Smooth muscle cell (in vitro differentiated cells): ENCODE measurements at regions not wholly inside any gene's neighbourhood (a gene's known extent, or its start where the extent isn't known, plus 50 kb on each side); places are given as distances from the start of the nearest gene placed in this dataset.

ENCODE experiments used
- DNase-seq: peaks from one replicate; lab custom pipeline; 2025; ENCODE audit not compliant: unreplicated experiment; lab: John Stamatoyannopoulos, UW
- H2AFZ ChIP-seq: fragments of 200-600 bp; sonication (generic); 2 replicates; pipeline ENCODE4 v1.6.0; 2016; ENCODE audit warnings: antibody characterized with exemption, low read depth, mild to moderate bottlenecking
- H3F3A ChIP-seq: fragments of 200-600 bp; sonication (generic); 2 replicates; pipeline ENCODE4 v1.6.0; 2017; ENCODE audit warnings: antibody characterized with exemption, low read depth
- H3K27ac ChIP-seq: fragments of 200-600 bp; sonication (generic); 2 replicates; pipeline ENCODE4 v1.5.1; 2016; ENCODE audit warnings: low read depth, mild to moderate bottlenecking
- H3K27me3 ChIP-seq: fragments of 200-600 bp; sonication (generic); 2 replicates; pipeline ENCODE4 v1.6.1; 2016; ENCODE audit warnings: low read depth, mild to moderate bottlenecking
- H3K36me3 ChIP-seq: fragments of 200-600 bp; sonication (generic); 2 replicates; pipeline ENCODE4 v1.5.1; 2016; ENCODE audit warnings: low read depth
- H3K4me1 ChIP-seq: fragments of 200-600 bp; sonication (generic); 2 replicates; pipeline ENCODE4 v1.5.1; 2016; ENCODE audit warnings: low read depth
- H3K4me2 ChIP-seq: fragments of 200-600 bp; sonication (generic); 2 replicates; pipeline ENCODE4 v1.6.0; 2016; ENCODE audit warnings: mild to moderate bottlenecking
- H3K4me3 ChIP-seq: fragments of 200-600 bp; sonication (generic); 2 replicates; pipeline ENCODE4 v1.5.1; 2016; ENCODE audit warnings: mild to moderate bottlenecking
- H3K79me2 ChIP-seq: fragments of 200-600 bp; sonication (generic); 2 replicates; pipeline ENCODE4 v1.6.0; 2016; ENCODE audit warnings: low read depth, mild to moderate bottlenecking
- H3K9ac ChIP-seq: fragments of 200-600 bp; sonication (generic); 2 replicates; pipeline ENCODE4 v1.6.0; 2016; ENCODE audit warnings: low read depth
- H3K9me3 ChIP-seq: fragments of 200-600 bp; sonication (generic); replicated peaks from 2 replicates; pipeline ENCODE4 v1.5.1; 2016; ENCODE audit warnings: low read depth
- H4K20me1 ChIP-seq: fragments of 200-600 bp; sonication (generic); 2 replicates; pipeline ENCODE4 v1.6.0; 2016; ENCODE audit warnings: low read depth
- WGBS: methylation state at CpG from one replicate; pipeline ENCODE4 v1.1.7; 2016; ENCODE audit warnings: low lambda C conversion rate; 5-methylcytosine and 5-hydroxymethylcytosine counted together
- TF ChIP-seq, protein P1 (sequence below): fragments of 200-600 bp; sonication (generic); IDR thresholded peaks from 2 replicates; pipeline ENCODE4 v1.5.1; 2017; ENCODE audit warnings: borderline replicate concordance, mild to moderate bottlenecking, antibody characterized with exemption; ENCODE audit not compliant: insufficient read depth, poor library complexity, severe bottlenecking

DNA sequence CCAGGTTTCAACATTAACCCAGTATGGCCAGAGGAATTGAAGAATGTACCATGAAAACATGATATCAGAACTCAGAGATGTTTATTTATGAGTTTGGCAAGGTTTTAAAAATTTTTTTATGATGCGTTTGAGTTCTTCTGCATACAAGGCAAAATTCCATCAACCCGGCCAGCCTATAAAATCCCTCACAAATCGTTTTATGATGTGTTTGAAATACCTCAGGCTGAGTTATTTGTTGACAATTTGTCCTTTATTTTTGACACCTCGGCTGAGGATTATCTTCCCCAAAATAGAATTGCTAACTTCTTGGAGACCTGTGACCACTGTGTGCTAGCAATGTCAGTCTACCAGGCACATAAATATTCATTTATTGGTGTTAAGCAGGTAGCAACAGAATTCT lies 91.9 kb upstream of the SLC24A3 start:
- H3K36me3 ChIP-seq = no peaks in the 10 kb centered on the region
- H3K79me2 ChIP-seq = no peaks in the 10 kb centered on the region
- H4K20me1 ChIP-seq = no peaks in the 10 kb centered on the region
- no peak overlapping the region for H3K4me3 ChIP-seq
- no peaks in the 10 kb centered on the region for H3K4me1 ChIP-seq
- H3K9ac ChIP-seq = no peak overlapping the region
- DNase-seq = no peak
- 75% methylated on average over 4 of the region's 4 CpGs for WGBS
- H3F3A ChIP-seq = no peaks in the 10 kb centered on the region
- no peaks in the 10 kb centered on the region for H3K9me3 ChIP-seq
- H3K4me2 ChIP-seq = no peak overlapping the region
- no peaks in the 10 kb centered on the region for H3K27me3 ChIP-seq
- no peak overlapping the region for H3K27ac ChIP-seq
- no peak overlapping the region for H2AFZ ChIP-seq
- TF ChIP-seq, protein P1, sequence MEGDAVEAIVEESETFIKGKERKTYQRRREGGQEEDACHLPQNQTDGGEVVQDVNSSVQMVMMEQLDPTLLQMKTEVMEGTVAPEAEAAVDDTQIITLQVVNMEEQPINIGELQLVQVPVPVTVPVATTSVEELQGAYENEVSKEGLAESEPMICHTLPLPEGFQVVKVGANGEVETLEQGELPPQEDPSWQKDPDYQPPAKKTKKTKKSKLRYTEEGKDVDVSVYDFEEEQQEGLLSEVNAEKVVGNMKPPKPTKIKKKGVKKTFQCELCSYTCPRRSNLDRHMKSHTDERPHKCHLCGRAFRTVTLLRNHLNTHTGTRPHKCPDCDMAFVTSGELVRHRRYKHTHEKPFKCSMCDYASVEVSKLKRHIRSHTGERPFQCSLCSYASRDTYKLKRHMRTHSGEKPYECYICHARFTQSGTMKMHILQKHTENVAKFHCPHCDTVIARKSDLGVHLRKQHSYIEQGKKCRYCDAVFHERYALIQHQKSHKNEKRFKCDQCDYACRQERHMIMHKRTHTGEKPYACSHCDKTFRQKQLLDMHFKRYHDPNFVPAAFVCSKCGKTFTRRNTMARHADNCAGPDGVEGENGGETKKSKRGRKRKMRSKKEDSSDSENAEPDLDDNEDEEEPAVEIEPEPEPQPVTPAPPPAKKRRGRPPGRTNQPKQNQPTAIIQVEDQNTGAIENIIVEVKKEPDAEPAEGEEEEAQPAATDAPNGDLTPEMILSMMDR = no peak

DNA sequence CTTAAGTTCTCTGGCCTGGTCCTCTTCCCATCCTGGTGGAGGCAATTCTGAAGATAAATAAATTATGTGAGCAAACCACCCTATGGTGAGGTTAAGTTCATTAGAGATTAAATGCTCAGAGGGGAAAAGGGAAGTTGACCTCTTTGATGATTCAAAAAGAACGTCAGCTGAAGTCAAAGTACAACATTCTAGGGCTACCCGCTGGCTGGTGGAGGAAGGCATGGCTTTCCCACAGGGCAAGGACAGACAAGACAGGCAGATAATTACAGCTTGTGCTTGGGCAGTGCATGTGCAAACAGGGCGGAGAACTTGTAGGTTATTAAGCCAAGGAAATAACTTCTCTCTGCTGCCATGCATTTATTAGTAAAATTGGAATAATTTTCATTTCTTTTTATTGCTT lies 91.0 kb upstream of the SLC24A3 start:
- no peak overlapping the region for H3K27ac ChIP-seq
- H3K4me2 ChIP-seq = no peak overlapping the region
- no peak overlapping the region for H3K9ac ChIP-seq
- no peak overlapping the region for H3K4me3 ChIP-seq
- no peaks in the 10 kb centered on the region for H3K36me3 ChIP-seq
- H3K79me2 ChIP-seq = no peaks in the 10 kb centered on the region
- H3K4me1 ChIP-seq = no peaks in the 10 kb centered on the region
- 68% methylated on average over 3 of the region's 3 CpGs for WGBS
- H3K27me3 ChIP-seq = no peaks in the 10 kb centered on the region
- DNase-seq = no peak
- H3K9me3 ChIP-seq = no peaks in the 10 kb centered on the region
- no peaks in the 10 kb centered on the region for H3F3A ChIP-seq
- TF ChIP-seq, protein P1 = no peak
- no peak overlapping the region for H2AFZ ChIP-seq
- H4K20me1 ChIP-seq = no peaks in the 10 kb centered on the region

- Histone ChIP-seq H2AFZ (no peak overlapping the region), H3F3A (no peaks in the 10 kb centered on the region), H3K9me3 (no peaks in the 10 kb centered on the region), H3K4me1 (no peaks in the 10 kb centered on the region), H3K79me2 (no peaks in the 10 kb centered on the region), H4K20me1 (no peaks in the 10 kb centered on the region), H3K36me3 (no peaks in the 10 kb centered on the region), H3K4me2 (no peak overlapping the region), H3K27ac (no peak overlapping the region), H3K27me3 (no peaks in the 10 kb centered on the region), H3K4me3 (no peak overlapping the region), H3K9ac (no peak overlapping the region)
- TF ChIP-seq, protein P1 = no peak
- no peak for DNase-seq
These were observed 90.5 kb upstream of the SLC24A3 start for GRCh38 chr20:19121916-19122315.

DNA sequence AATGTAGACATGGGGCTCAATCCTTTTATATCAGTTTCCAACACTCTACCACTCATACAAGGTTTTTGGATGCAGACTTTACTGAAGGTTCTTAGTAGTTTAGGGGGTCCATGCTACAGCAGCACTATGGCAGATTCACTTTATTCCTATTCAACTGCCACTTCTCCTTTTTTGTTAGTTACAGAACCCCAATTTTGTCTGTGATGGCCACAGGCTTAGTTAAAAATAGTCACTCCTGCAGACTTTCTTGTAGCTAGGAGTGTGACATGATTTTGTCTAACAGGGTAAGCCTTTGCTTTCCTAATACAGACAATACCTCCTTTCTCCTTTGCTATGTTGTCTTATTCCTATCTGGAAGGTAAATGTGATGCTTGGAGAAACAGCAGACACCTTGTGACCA lies 90.0 kb upstream of the SLC24A3 start:
- TF ChIP-seq, protein P1 = no peak
- no peaks in the 10 kb centered on the region for H3K27me3 ChIP-seq
- no peaks in the 10 kb centered on the region for H4K20me1 ChIP-seq
- H3K4me2 ChIP-seq = no peak overlapping the region
- H3K9me3 ChIP-seq = no peaks in the 10 kb centered on the region
- no peaks in the 10 kb centered on the region for H3K36me3 ChIP-seq
- H2AFZ ChIP-seq = no peak overlapping the region
- H3K4me1 ChIP-seq = no peaks in the 10 kb centered on the region
- no peaks in the 10 kb centered on the region for H3K79me2 ChIP-seq
- no peak overlapping the region for H3K9ac ChIP-seq
- no peaks in the 10 kb centered on the region for H3F3A ChIP-seq
- no peak overlapping the region for H3K4me3 ChIP-seq
- no peak for DNase-seq
- no peak overlapping the region for H3K27ac ChIP-seq
